MG63 (cell line): ENCODE measurements at regions not wholly inside any gene's neighbourhood (a gene's known extent, or its start where the extent isn't known, plus 50 kb on each side); places are given as distances from the start of the nearest gene placed in this dataset.
"Not testable (repeated sequence)": the region's sequence is repeated elsewhere in the genome, so short reads cannot be mapped to it uniquely, and the experiment has no call there.

Source experiments
- DNase-seq: peaks from one replicate; pipeline ENCODE4 v3.0.0-alpha.2; 2020
- H3K27me3 ChIP-seq: fragments of 250-450 bp; sonication (Bioruptor Pico); 2 replicates; pipeline ENCODE4 v1.5.1; 2020; ENCODE audit warnings: mild to moderate bottlenecking, moderate library complexity
- H3K36me3 ChIP-seq: fragments of 250-450 bp; sonication (Bioruptor Pico); 2 replicates; pipeline ENCODE4 v1.5.1; 2020; ENCODE audit warnings: mild to moderate bottlenecking, moderate library complexity
- H3K4me3 ChIP-seq: fragments of 250-450 bp; sonication (Bioruptor Pico); 2 replicates; pipeline ENCODE4 v1.5.1; 2020; ENCODE audit warnings: mild to moderate bottlenecking, moderate library complexity
- H3K9me3 ChIP-seq: fragments of 250-450 bp; sonication (Bioruptor Pico); 2 replicates; pipeline ENCODE4 v1.5.1; 2020; ENCODE audit warnings: mild to moderate bottlenecking, moderate library complexity

- Histone ChIP-seq H3K36me3 (no peaks in the 10 kb centered on the region), H3K27me3 (no peaks in the 10 kb centered on the region), H3K9me3 (no peaks in the 10 kb centered on the region), H3K4me3 (no peak overlapping the region)
- DNase-seq: no peak
Observed at GRCh38 chr6:77337392-77337791, 125.9 kb downstream of the HTR1B start.

GRCh38 chr6:77334093-77334492, 129.2 kb downstream of the HTR1B start:
- Histone ChIP-seq H3K9me3 (no peaks in the 10 kb centered on the region), H3K27me3 (no peaks in the 10 kb centered on the region), H3K4me3 (no peak overlapping the region), H3K36me3 (no peaks in the 10 kb centered on the region)
- no peak for DNase-seq

DNA sequence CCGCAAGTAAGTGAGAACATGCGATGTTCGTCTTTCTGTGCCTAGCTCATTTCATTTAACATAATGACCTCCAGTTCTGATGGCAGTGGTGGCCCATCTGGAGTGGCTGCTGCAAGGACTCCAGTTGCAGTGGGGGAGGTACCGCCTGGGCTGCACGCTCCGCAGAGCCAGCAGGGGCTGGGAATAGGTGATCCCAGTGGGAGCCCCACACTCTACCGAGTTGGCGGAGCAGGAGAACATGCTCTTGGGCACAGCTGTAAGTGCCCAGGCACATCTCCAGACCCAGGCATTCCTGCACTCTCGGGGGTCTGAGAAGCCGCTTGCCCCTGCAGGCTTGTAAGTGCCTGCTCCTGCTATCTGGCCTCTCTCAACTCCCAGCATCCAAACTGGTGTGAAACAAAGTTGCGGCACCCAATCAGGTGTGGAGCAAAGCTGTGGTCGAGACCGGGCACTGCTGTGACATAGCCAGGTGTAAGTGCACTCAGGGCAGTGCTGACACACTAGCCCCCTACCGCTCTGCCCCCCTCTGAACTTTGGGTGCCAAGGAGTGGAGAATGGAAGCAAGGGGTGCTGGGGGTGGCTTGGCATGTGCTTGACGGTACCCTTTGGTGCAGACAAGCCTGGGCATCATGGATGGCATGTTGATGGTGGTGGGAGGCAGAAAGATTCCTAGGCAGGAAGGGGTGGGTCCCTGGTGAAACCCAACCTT, 130.2 kb downstream of the HTR1B start:
- Histone ChIP-seq H3K4me3 (no peak overlapping the region), H3K9me3 (no peaks in the 10 kb centered on the region), H3K27me3 (no peaks in the 10 kb centered on the region), H3K36me3 (no peaks in the 10 kb centered on the region)
- DNase-seq: no peak

DNA sequence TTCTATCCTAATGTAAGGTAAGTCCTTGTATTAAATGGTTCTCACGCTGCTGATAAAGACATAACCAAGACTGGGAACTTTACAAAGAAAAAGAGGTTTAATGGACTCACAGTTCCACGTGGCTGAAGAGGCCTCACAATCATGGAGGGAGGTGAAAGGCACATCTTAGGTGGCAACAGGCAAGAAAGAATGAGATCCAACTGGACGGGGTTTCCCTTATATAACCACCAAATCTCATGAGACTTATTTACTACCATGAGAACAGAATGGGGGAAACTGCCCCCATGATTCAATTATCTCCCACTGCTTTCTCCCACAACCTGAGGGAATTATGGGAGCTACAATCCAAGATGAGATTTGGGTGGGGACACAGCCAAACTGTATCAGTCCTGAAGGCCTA, 136.6 kb downstream of the HTR1B start:
- no peak for DNase-seq
- no peaks in the 10 kb centered on the region for H3K36me3 ChIP-seq
- no peaks in the 10 kb centered on the region for H3K27me3 ChIP-seq
- H3K9me3 ChIP-seq: no peaks in the 10 kb centered on the region
- H3K4me3 ChIP-seq: no peak overlapping the region

DNA sequence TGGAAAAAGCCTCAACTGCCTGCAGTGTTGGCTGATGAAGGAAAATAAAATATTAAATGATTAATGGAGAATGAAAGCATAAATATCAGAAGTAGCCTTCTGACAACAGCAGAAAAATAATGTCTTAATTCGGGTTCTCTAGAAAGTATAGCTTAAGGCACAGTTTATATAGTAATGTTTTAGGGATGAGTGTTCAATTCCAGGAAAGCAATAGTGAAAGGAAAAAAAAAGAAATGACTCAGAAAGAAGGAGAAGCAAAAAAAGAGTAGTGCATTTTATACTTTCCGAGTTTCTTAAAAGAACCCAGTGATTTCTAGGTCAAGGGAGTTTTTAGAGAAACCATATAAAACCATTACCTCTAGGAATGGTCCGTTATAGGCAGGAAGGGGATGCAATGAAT, 137.3 kb downstream of the HTR1B start:
- H3K9me3 ChIP-seq: no peaks in the 10 kb centered on the region
- no peak for DNase-seq
- no peak overlapping the region for H3K4me3 ChIP-seq
- H3K36me3 ChIP-seq: no peaks in the 10 kb centered on the region
- H3K27me3 ChIP-seq: no peaks in the 10 kb centered on the region

- Histone ChIP-seq H3K9me3 (no peaks in the 10 kb centered on the region), H3K4me3 (no peak overlapping the region), H3K36me3 (no peaks in the 10 kb centered on the region), H3K27me3 (no peaks in the 10 kb centered on the region)
- no peak for DNase-seq
Observed at GRCh38 chr6:77324866-77325265, 138.4 kb downstream of the HTR1B start.

DNA sequence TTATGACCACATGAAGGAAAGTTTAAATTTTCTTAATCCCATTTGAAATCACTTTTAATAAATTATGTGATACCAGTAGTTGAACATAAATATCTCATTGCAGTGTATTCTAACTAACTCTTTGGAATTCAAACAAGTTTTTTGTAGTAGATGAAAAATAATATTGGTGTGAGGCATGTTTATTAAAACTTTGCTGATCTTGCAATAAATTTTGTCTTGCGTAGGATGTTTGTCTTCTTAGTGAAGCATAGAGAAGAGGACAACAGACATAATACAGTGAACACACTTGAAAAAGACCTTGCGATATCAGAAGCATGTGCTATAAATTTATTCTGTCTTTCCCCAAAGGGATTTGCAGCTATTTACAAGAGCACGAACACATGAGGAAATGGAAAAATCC, 140.7 kb downstream of the HTR1B start:
- Histone ChIP-seq H3K27me3 (no peaks in the 10 kb centered on the region), H3K9me3 (no peaks in the 10 kb centered on the region), H3K4me3 (no peak overlapping the region), H3K36me3 (no peaks in the 10 kb centered on the region)
- no peak for DNase-seq

GRCh38 chr6:77318256-77318655, 145.0 kb downstream of the HTR1B start:
- no peak for DNase-seq
- Histone ChIP-seq H3K9me3 (no peaks in the 10 kb centered on the region), H3K27me3 (no peaks in the 10 kb centered on the region), H3K4me3 (no peak overlapping the region), H3K36me3 (no peaks in the 10 kb centered on the region)

DNA sequence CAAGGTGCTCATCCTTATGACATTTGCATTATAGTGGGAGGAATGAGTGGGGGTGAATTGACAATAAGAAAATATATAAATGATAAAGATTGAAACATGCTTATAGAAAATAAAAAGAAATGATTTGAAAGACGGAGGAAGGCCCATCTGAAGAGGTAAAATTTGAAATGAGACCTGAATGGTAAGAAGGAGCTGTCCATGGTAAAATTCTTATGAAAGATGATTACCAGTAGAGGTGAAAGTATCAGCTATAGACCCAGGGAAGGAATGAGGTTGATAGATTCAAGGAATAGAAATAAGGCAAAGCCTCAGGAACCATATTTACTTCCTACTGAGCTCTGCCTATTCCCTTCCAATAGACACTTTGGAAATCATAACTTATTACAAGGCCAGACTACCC, 149.7 kb downstream of the HTR1B start:
- Histone ChIP-seq H3K27me3 (no peaks in the 10 kb centered on the region), H3K4me3 (no peak overlapping the region), H3K36me3 (no peaks in the 10 kb centered on the region), H3K9me3 (no peaks in the 10 kb centered on the region)
- no peak for DNase-seq

- DNase-seq: no peak
- Histone ChIP-seq H3K4me3 (no peak overlapping the region), H3K9me3 (no peaks in the 10 kb centered on the region), H3K27me3 (no peaks in the 10 kb centered on the region), H3K36me3 (no peaks in the 10 kb centered on the region)
Observed at GRCh38 chr6:77299931-77300330, 163.4 kb downstream of the HTR1B start.

- Histone ChIP-seq H3K4me3 (no peak overlapping the region), H3K36me3 (no peaks in the 10 kb centered on the region), H3K9me3 (no peaks in the 10 kb centered on the region), H3K27me3 (no peaks in the 10 kb centered on the region)
- no peak for DNase-seq
Observed at GRCh38 chr6:77298283-77298682, 165.0 kb downstream of the HTR1B start.

- H3K9me3 ChIP-seq: peaks cover 2% of the 10 kb centered on the region; the same call in 1 of the 2 replicates
- H3K27me3 ChIP-seq: no peaks in the 10 kb centered on the region
- DNase-seq: no peak
- no peaks in the 10 kb centered on the region for H3K36me3 ChIP-seq
- no peak overlapping the region for H3K4me3 ChIP-seq
Observed at GRCh38 chr6:77292564-77293546, 170.4 kb downstream of the HTR1B start.

DNA sequence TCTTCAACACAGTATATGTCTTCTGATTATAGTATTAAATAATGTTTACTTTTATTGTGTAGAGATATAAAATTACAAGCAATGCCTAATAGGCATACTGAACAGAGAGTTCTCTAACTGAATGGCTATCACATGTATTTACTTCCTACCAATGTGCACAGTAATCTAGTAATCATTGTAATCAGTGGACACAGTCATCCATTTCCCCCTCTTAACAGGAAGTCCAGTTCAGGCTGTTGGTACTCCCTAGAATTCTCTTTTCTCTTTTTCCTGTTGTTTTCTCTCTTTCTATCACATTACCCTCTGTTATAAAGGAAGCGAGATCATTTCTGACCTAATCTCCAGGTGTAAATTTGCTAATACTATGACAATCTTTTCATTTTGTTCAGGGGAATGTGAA, 172.5 kb downstream of the HTR1B start:
- Histone ChIP-seq H3K27me3 (no peaks in the 10 kb centered on the region), H3K36me3 (no peaks in the 10 kb centered on the region), H3K9me3 (peaks cover 2% of the 10 kb centered on the region; the same call in 1 of the 2 replicates), H3K4me3 (no peak overlapping the region)
- DNase-seq: no peak

GRCh38 chr6:77286541-77286940, 176.8 kb downstream of the HTR1B start:
- H3K36me3 ChIP-seq: no peaks in the 10 kb centered on the region

DNA sequence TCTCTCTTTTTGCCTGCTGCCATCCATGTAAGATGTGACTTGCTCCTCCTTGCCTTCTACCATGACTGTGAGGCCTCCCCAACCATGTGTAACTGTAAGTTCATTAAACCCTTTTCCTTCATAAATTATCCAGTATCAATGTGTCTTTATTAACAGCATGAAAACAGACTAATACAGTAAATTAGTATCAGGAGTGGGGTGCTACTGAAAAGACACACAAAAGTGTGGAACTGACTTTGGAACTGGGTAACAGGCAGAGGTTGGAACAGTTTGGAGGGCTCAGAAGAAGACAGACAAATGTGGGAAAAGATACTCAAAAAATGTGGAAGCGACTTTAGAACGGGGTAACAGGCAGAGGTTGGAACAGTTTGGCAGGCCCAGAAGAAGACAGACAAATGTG, 189.4 kb downstream of the HTR1B start:
- Histone ChIP-seq H3K36me3 (no peaks in the 10 kb centered on the region), H3K27me3 (no peaks in the 10 kb centered on the region), H3K4me3 (no peak overlapping the region), H3K9me3 (peaks cover 9% of the 10 kb centered on the region)
- DNase-seq: no peak

More at GRCh38 chr6:77286541-77286940, 176.8 kb downstream of the HTR1B start:
- no peak for DNase-seq
- Histone ChIP-seq H3K9me3 (peaks cover under 1% of the 10 kb centered on the region; the same call in 1 of the 2 replicates), H3K27me3 (no peaks in the 10 kb centered on the region), H3K4me3 (no peak overlapping the region)

GRCh38 chr6:77264970-77265369, 198.3 kb downstream of the HTR1B start:
- no peak overlapping the region for H3K4me3 ChIP-seq
- H3K27me3 ChIP-seq: no peaks in the 10 kb centered on the region
- no peak for DNase-seq
- H3K9me3 ChIP-seq: no peaks in the 10 kb centered on the region
- H3K36me3 ChIP-seq: no peaks in the 10 kb centered on the region

GRCh38 chr6:77263003-77263402, 200.3 kb downstream of the HTR1B start:
- H3K36me3 ChIP-seq: no peaks in the 10 kb centered on the region
- no peak for DNase-seq
- no peaks in the 10 kb centered on the region for H3K27me3 ChIP-seq
- no peaks in the 10 kb centered on the region for H3K9me3 ChIP-seq
- no peak overlapping the region for H3K4me3 ChIP-seq

DNA sequence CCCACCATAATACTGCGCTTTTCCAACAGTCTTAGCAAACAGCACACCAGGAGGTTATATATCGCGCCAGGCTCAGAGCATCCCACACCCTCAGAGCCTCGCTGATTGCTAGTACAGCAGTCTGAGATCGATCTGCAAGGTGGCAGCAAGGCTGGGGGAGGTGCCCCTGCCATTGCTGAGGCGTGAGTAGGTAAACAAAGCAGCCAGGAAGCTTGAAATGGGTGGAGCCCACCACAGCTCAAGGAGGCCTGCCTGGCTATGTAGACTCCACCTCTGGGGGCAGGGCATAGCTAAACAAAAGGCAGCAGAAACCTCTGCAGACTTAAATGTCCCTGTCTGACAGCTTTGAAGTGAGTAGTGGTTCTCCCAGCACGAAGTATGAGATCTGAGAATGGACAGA, 211.5 kb downstream of the HTR1B start:
- not testable (repeated sequence) for DNase-seq, H3K9me3 ChIP-seq, H3K27me3 ChIP-seq, H3K36me3 ChIP-seq, H3K4me3 ChIP-seq
